LNCAP (cell line): ENCODE measurements at regions not wholly inside any gene's neighbourhood (a gene's known extent, or its start where the extent isn't known, plus 50 kb on each side); places are given as distances from the start of the nearest gene placed in this dataset.

Experiments
- CTCF ChIP-seq: fragments of 450-650 bp; IDR thresholded peaks from 2 replicates; pipeline ENCODE4 v1.5.1; 2017; ENCODE audit warnings: mild to moderate bottlenecking

DNA sequence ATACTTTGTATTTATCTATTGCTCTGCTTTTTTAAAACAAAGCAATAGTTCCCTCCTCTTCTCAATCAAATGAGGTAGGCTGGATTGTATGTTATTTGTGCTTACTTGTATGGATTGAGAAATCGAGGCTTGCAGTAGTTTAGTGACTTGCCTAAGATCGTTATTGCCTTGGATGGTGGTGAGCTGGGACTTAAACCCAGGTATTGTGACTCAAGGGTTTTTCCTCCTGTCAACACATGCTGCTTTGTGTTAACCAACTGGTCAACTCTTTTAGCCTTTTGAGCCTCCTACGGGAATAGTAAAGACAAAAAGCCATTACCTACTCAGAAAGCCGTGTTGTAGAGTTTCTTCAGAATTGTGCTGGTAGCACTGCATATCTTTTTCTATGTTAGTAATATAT lies 95.2 kb upstream of the THUMPD2 start:
- no peak for TF ChIP-seq CTCF

DNA sequence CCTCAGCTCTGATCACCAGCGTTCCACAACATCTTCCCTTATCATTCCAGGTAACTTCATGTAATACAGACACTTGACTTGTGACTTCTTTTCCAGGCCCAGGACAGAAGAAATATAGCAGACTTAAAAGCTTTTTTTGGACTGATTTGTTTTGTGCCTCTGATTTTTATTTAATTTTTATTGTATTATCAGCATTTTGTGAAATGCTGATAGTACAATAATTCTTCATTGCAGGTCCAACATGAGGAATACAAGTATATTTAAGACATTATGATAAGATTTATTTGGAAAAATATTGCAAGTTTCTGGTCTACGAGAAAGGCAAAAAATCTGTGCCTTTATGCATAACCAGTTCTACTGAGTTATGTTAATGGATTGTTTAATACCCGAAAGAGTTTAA lies 94.5 kb upstream of the THUMPD2 start:
- TF ChIP-seq CTCF = no peak

GRCh38 chr2:39872748-39873147 lies 93.7 kb upstream of the THUMPD2 start:
- TF ChIP-seq CTCF = no peak

- TF ChIP-seq CTCF = no peak
Observed at GRCh38 chr2:39871291-39871761, 92.3 kb upstream of the THUMPD2 start.

- no peak for TF ChIP-seq CTCF
Observed at GRCh38 chr2:39870871-39871270, 91.8 kb upstream of the THUMPD2 start.

DNA sequence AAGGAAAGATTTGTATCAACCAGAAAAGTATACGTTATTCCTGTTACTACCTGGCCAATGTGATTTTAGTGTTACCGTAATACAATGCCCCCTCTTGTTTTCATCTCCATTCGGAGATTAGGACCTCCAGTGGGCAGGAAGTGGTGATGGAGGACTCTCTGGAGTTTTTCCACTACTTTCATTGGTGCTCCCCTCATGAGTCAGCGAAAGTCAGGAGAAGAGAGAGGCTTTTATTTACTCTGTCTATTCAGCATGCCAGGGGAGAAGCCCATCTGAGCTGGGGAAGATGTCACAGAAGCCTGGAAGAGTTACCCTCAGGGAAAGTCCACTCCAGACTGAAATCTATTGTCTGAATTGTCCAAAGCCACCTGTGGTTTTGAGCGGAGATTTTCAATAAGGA lies 88.2 kb upstream of the THUMPD2 start:
- TF ChIP-seq CTCF = no peak

GRCh38 chr2:39865751-39866150 lies 86.7 kb upstream of the THUMPD2 start:
- TF ChIP-seq CTCF = no peak

DNA sequence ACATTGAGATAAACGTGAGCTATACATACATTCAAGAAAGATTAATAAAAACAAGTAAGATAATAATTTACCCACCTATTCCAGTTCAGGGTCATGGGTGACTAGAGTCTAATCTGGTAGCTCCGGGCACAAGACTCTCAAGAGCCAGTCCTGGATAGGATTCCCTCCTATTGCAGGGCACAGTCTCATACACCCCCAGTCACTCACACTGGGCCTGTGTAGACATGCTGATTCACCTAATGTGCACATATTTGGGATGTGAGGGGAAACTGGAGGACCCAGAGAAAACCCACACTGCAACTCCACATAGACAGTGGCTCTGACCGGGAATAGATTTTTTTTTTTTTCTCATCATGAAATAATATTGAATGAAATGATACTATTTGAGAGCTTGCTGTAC lies 81.5 kb upstream of the THUMPD2 start:
- TF ChIP-seq CTCF = no peak
